Left cardiac atrium (tissue), 4 donors: ENCODE measurements at regions not wholly inside any gene's neighbourhood (a gene's known extent, or its start where the extent isn't known, plus 50 kb on each side); places are given as distances from the start of the nearest gene placed in this dataset.
"Not testable (repeated sequence)": the region's sequence is repeated elsewhere in the genome, so short reads cannot be mapped to it uniquely, and the experiment has no call there.

Source experiments
- ATAC-seq, 2 donors: fragments of 200-7000 bp; cut with Tn5 transposase; one replicate each; pipeline ENCODE4 v1.9.1; 2020; ENCODE audit warnings: mild to moderate bottlenecking in 2 of 2, moderate library complexity in 2 of 2
- DNase-seq: peaks from one replicate; pipeline ENCODE4 v3.0.0-alpha.2; 2020
- intact Hi-C, 2 donors: fragments of 100-400 bp; cut with DNase I; formaldehyde crosslinking; loops; one replicate each; pipeline versions ENCODE4 v1.14.1 to v1.15.1; 2022 to 2023
- donor health status: DM: no; HTN: yes; CAD: no.
- donor health status: DM: no; HTN: yes; CAD: no; lungs with severe emphysema.
- donor health status: DM: yes; HTN: yes; CAD: no.
- donor health status: Dilated cardiomyopathy.

- ATAC-seq, result no peak
- intact Hi-C loops, result no loop called here
These were observed 956.9 kb downstream of the XPNPEP1 start for GRCh38 chr10:108966411-108966810.

GRCh38 chr10:108966005-108966404 is 957.3 kb downstream of the XPNPEP1 start:
- ATAC-seq (no peak), DNase-seq (no peak)
- intact Hi-C loops, result no loop called here

More at GRCh38 chr10:108966411-108966810, 956.9 kb downstream of the XPNPEP1 start:
- DNase-seq, result no peak

DNA sequence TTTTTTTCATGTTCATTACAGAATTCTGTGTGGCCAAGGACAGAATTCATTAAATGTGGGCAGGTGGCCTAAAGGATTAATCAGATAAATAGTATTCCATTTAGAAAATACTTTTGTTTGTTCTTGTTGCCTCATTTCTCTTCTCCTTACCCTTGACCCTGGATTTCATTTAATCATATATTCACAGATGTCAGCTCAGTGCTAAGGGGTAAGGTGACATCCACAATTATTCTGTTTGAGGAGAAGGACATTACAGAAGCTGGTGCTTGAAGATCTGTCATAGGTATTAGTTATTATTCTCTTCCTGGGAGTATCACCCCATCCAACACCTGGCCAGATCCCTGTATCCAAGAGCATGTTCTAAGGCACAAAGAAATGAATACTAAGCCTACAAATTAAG is 961.1 kb downstream of the XPNPEP1 start:
- DNase-seq (no peak), ATAC-seq (no peak)
- intact Hi-C loops, result no loop called here

- intact Hi-C loops, result no loop called here
- no peak for DNase-seq
These were observed 965.6 kb downstream of the XPNPEP1 start for GRCh38 chr10:108957681-108958080.

DNA sequence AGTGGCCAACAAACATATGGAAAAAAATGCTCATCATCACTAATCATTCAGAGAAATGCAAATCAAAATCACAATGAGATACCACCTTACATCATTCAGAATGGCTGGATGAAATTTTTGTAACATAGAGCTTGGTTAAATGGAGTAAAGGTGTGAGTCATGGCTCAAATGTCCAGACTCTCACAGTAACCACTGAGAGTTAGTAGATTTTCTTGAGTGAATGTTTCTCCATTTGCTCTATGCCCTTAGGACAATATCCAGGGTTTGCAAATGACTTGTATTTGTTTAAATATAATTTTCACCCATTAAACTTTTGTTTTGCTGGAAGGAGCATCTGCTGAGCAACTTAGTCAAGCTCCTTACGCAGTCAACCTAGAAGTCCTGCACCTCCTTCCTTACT is 967.2 kb downstream of the XPNPEP1 start:
- intact Hi-C loops, result no loop called here
- no peak for ATAC-seq
- DNase-seq, result no peak

More at GRCh38 chr10:108957681-108958080, 965.6 kb downstream of the XPNPEP1 start:
- peak in 1 of 2 donors; percentile 80 for ATAC-seq

DNA sequence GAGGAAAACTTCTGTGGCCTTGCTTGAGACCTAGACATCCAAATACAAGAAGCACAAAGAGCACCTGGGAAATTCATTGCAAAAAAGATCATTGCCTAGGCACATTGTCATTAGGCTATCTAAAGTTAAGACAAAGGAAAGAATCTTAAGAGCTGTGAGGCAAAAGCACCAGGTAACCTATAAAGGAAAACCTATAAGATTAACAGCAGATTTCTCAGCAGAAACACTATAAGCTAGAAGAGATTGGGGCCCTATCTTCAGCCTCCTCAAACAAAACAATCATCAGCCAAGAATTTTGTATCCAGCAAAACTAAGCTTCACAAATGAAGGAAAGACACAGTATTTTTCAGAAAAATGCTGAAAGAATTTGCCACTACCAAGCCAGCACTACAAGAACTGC is 1003.3 kb downstream of the XPNPEP1 start:
- intact Hi-C loops, DNase-seq, ATAC-seq: not testable (repeated sequence)

DNA sequence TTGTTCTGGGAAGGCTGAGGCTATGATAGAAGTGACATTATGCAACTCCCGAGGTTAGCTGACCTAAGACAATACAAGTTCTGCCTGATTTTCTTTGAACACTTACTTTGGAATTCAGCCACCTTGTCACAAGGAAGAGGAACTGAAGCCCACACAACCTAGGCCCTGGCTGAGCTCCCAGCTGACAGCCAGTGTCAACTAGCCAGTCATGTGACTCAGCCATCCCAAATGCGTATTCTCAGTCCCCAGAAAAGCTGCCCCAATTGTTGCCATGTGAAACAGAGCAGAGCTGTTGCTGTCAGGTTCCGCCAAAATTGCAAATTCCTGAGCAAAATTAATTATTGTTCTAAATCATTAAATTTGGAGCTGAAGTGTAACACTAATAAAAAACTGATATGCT is 1010.0 kb downstream of the XPNPEP1 start:
- no peak for DNase-seq
- no peak for ATAC-seq
- intact Hi-C loops, result no loop called here

- ATAC-seq (peak; percentile 88 to 97), DNase-seq (peak; percentile 39)
- intact Hi-C loops, result no loop called here
These were observed 1011.3 kb downstream of the XPNPEP1 start for GRCh38 chr10:108911814-108912541.

GRCh38 chr10:108908096-108908495 is 1015.2 kb downstream of the XPNPEP1 start:
- intact Hi-C loops, result no loop called here
- DNase-seq (no peak), ATAC-seq (no peak)

DNA sequence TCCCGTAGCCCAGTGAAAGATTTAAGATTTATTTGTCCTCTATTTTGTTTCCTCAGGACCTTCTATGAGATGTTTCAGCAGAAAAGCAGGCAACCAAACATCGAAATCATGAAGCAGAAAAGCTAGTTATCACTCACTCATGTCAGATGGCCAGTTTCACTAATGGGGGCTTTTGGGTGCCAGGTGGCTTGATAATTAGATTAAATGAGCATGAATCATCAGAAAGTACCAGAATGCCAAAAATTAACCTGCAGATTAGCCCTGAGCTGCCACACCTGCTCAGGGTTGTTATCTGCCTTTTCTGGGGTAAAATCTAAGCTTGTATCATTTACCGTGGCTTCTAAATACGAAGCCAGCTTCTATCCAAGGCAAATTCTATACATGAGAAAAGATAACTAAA is 1017.5 kb downstream of the XPNPEP1 start:
- ATAC-seq (no peak), DNase-seq (no peak)
- intact Hi-C loops, result no loop called here

DNA sequence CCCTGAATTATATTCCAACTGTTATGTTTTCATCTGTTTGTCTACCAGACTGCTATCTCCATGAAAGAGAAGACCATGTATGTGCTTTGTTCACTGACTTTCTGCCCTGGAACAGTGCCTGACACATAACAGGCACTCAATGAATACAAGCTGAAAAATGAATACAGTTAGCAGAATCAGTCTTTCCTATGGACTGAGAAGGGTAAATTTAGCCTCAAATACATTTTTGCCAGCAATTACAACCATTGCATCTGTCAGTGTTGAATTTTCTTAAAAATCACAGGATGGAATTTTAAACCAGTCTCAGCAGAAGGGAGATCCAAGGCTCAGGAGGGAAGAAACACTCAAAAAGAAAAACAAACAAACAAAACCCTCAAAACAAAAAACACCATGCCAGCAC is 1018.1 kb downstream of the XPNPEP1 start:
- DNase-seq, result no peak
- intact Hi-C loops, result no loop called here
- no peak for ATAC-seq

GRCh38 chr10:108904163-108904838 is 1019.0 kb downstream of the XPNPEP1 start:
- intact Hi-C loops, result no loop called here
- DNase-seq, result no peak
- peak; percentile 23 to 48 for ATAC-seq

DNA sequence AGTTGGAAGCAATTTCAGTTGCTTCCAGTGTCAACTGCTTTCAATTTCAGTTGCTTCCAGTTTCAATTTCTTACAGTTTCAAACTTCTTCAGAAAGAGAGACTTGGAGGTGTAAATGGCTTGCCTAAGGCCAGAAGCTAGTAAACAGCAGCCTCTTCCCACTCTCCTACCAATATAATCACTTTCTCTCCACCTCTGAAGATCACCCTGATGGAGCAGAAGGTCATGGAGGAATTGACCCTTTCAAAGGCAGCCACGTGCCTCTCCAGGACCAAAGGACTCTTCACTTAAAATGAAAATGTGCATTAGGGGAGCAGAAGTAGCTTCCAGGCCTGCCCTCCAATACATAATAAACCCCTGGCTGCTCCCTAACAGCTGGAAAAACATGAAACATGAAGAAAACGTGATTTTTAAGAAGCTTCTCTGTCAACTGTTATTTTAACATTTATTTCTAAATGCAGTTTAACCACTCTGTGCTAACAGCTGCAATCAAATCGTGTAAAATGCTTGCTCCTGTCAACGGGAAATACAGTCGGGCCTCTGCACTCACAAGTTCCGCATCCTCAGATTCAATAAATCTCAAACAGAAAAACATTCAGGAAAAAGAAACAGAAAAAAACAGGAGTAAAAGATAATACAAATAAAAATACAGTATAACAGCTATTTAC is 1020.6 kb downstream of the XPNPEP1 start:
- intact Hi-C loops, result no loop called here
- ATAC-seq, result no peak
- no peak for DNase-seq

DNA sequence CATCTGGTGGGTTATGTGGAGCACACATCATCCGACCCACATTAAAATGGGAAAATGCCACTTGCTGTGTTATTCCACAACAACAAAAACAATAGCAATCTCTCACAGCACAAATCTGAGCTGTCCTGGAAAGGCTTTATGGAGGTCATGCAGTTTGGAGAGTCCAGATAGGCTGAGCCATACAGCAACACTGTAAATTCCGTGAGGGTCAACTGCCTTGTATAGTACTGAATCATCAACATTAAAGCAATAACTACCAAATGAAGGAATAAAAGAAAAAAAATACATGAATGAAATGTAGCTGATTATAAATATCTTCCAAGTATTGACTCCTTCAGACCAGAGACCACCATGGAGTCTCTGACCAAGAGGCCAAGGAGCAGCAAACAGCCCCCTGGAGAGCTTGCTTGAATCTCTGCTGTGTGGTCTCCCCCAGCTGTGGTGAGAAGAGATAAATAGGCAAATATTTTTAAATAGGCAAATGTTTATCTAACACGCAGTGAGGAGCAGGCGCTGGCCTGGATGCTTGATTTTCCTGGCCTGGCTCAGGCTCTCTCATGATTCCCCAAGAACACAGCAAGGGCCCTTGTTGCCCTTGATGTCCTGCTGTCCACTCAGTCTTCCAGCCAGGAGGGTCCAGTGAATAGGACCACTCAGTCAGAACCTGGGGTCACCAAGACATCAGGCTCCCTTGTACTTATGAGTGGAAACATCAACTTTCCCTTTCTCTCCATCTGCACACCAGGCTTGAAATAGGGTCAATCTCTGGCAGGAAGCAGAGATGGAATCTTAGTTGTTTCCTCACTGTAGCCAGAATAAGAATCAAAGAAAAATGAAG is 1021.3 kb downstream of the XPNPEP1 start:
- ATAC-seq (no peak), DNase-seq (no peak)
- intact Hi-C loops, result no loop called here

DNA sequence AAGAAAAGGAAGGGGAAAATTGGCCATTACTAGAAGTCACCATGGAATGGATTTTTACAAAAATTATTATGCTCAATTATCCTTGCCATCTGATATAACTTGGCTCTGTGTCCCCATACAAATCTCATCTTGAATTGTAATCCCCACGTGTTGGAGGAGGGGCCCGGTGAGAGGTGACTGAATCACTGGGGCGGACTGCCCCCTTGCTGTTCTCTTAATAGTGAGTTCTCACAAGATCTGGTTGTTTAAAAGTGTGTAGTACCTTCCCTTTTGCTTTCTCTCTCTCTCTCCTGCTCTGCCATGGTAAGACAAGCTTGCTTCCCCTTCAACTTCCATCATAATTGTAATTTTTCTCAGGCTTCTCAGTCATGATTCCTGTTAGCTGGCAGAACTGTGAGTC is 1023.6 kb downstream of the XPNPEP1 start:
- intact Hi-C loops, result no loop called here
- ATAC-seq (no peak), DNase-seq (no peak)

GRCh38 chr10:108894402-108895301 is 1028.7 kb downstream of the XPNPEP1 start:
- intact Hi-C loops, result no loop called here
- no peak for ATAC-seq

GRCh38 chr10:108877095-108877561 is 1046.2 kb downstream of the XPNPEP1 start:
- ATAC-seq (no peak), DNase-seq (no peak)
- intact Hi-C loops, result no loop called here

More at GRCh38 chr10:108894402-108895301, 1028.7 kb downstream of the XPNPEP1 start:
- no peak for DNase-seq

GRCh38 chr10:108872854-108873253 is 1050.5 kb downstream of the XPNPEP1 start:
- DNase-seq (no peak), ATAC-seq (no peak)
- intact Hi-C loops, result no loop called here
